ENCODE measurements at regions not wholly inside any gene's neighbourhood (a gene's known extent, or its start where the extent isn't known, plus 50 kb on each side); places are given as distances from the start of the nearest gene placed in this dataset.

DNA sequence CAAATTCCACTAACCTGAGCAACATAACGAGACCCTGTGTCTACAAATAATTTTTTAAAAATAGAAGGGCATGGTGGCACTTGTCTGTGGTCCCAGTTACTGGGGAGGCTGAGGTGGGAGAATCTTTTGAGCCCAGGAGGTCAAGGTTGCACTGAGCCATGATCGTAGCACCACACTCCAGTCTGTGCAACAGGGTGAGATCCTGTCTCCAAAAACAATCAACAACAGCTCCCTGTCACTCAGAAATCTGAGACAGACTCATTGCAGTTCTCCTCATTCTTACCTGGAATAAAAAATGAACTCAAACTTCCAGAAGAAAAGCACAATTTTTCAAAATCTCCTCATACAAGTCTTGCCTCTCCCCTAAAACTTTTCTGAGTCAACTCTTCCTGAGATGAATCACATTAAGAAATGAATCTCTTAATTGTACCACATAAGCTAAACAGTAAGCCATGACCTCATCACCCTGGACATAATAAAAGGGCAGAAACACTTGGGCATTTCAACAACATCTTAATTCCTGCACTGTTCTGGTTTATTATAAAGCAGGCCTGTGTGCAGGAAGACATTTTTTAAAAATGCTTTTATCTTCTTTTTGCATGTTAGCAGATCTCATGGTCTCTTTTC, 214.3 kb upstream of the CDKN3 start:
- H3K36me3 ChIP-seq, result no peaks in the 10 kb centered on the region
- H3K4me3 ChIP-seq, result no peak overlapping the region
- WGBS, 2 donors (ENCODE audit: low coverage in 1 of 2), result 83 to 85% methylated on average over 2 of the region's 2 CpGs
- H3K27ac ChIP-seq, result no peak overlapping the region
- peaks cover 0 to 9% (median 0%) of the 10 kb centered on the region in 3 donors for H3K4me1 ChIP-seq
- TF ChIP-seq POLR2AphosphoS5 (IDR thresholded peaks at IDR 0.05), result peak; percentile 50
- no peak for TF ChIP-seq EP300 (IDR thresholded peaks at IDR 0.05)
- no peak for TF ChIP-seq POLR2A (IDR thresholded peaks at IDR 0.05)
- TF ChIP-seq, protein P1, sequence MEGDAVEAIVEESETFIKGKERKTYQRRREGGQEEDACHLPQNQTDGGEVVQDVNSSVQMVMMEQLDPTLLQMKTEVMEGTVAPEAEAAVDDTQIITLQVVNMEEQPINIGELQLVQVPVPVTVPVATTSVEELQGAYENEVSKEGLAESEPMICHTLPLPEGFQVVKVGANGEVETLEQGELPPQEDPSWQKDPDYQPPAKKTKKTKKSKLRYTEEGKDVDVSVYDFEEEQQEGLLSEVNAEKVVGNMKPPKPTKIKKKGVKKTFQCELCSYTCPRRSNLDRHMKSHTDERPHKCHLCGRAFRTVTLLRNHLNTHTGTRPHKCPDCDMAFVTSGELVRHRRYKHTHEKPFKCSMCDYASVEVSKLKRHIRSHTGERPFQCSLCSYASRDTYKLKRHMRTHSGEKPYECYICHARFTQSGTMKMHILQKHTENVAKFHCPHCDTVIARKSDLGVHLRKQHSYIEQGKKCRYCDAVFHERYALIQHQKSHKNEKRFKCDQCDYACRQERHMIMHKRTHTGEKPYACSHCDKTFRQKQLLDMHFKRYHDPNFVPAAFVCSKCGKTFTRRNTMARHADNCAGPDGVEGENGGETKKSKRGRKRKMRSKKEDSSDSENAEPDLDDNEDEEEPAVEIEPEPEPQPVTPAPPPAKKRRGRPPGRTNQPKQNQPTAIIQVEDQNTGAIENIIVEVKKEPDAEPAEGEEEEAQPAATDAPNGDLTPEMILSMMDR (IDR thresholded peaks at IDR 0.05), result no peak
- H3K9me3 ChIP-seq, result no peaks in the 10 kb centered on the region
- ATAC-seq, result no peak
- no peaks in the 10 kb centered on the region for H3K27me3 ChIP-seq

DNA sequence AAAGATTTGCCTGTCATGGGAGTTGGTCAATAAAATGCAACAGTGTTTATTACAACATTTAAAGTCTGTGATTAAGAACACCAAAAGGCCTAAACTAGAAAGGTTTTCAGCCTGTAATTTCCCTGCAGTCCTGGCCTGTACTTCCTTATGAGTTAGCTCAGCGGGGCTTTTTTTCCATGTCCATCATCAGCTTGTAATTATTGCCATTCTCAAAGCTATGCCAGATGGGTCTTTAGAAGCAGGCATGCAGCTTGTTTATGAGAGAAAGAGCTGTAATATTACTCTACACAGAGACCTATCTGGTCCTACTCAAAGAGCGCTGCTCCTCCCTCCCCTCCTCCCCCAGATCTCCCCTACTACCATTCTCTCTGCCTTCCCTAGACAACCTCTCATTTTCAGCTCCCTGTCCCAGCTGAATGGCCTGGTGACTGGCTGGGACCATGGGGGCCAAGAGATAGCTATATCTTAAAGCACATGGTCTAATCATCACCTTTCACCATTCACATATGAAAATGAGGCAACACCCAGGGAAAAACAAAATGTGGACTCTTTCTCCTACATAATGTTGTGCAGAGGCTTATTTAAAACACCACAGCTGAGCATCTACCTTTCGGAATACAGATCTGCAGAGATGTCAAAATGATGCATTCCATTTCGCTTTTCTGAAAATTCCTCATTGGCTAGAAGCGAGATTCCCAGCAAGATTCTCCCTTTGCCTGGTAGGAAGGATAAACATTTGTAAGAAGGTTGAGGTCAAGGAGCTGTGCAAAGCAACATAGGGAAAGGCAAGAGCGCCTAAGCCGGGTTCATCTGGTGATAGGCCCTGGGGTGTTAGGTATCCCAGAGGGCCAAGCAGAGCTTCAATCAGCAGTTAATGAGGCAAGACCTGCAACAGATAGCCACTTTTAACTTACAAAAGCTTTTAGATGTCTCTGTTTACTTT, 209.7 kb upstream of the CDKN3 start:
- TF ChIP-seq, protein P1 (IDR thresholded peaks at IDR 0.05), result no peak
- no peak for TF ChIP-seq POLR2AphosphoS5 (IDR thresholded peaks at IDR 0.05)
- no peak for TF ChIP-seq POLR2A (IDR thresholded peaks at IDR 0.05)
- TF ChIP-seq EP300 (IDR thresholded peaks at IDR 0.05), result no peak

GRCh38 chr14:54188064-54188666, 208.6 kb upstream of the CDKN3 start:
- H3K27me3 ChIP-seq, result no peaks in the 10 kb centered on the region
- H3K4me3 ChIP-seq, result no peak overlapping the region
- no peaks in the 10 kb centered on the region for H3K4me1 ChIP-seq
- no peak overlapping the region for H3K27ac ChIP-seq
- no peak for TF ChIP-seq POLR2A (IDR thresholded peaks at IDR 0.05)
- TF ChIP-seq EP300 (IDR thresholded peaks at IDR 0.05), result no peak
- TF ChIP-seq, protein P1 (IDR thresholded peaks at IDR 0.05), result no peak
- no peak for TF ChIP-seq POLR2AphosphoS5 (IDR thresholded peaks at IDR 0.05)
- no peak for ATAC-seq
- H3K9me3 ChIP-seq, result no peaks in the 10 kb centered on the region
- 91 to 93% methylated on average over 12 to 15 of the region's 16 CpGs for WGBS, 2 donors (ENCODE audit: low coverage in 1 of 2)
- no peaks in the 10 kb centered on the region for H3K36me3 ChIP-seq

More for the DNA sequence above, 209.7 kb upstream of the CDKN3 start:
- no peak for ATAC-seq
- H3K9me3 ChIP-seq, result no peaks in the 10 kb centered on the region
- no peaks in the 10 kb centered on the region for H3K27me3 ChIP-seq
- H3K4me1 ChIP-seq, result peaks cover 0 to 9% (median 0%) of the 10 kb centered on the region in 3 donors
- H3K36me3 ChIP-seq, result no peaks in the 10 kb centered on the region
- H3K4me3 ChIP-seq, result no peak overlapping the region
- H3K27ac ChIP-seq, result no peak overlapping the region
- WGBS, 2 donors (ENCODE audit: low coverage in 1 of 2), result 94 to 97% methylated on average over 6 of the region's 7 CpGs

- Histone ChIP-seq H3K27me3 (no peaks in the 10 kb centered on the region), H3K9me3 (no peaks in the 10 kb centered on the region), H3K27ac (no peak overlapping the region), H3K4me1 (no peaks in the 10 kb centered on the region), H3K36me3 (no peaks in the 10 kb centered on the region), H3K4me3 (no peak overlapping the region)
- WGBS, 2 donors (ENCODE audit: low coverage in 1 of 2), result 92 to 94% methylated on average over 1 of the region's 1 CpG
- TF ChIP-seq POLR2A (IDR thresholded peaks at IDR 0.05), result no peak
- no peak for TF ChIP-seq POLR2AphosphoS5 (IDR thresholded peaks at IDR 0.05)
- TF ChIP-seq, protein P1 (IDR thresholded peaks at IDR 0.05), result no peak
- TF ChIP-seq EP300 (IDR thresholded peaks at IDR 0.05), result no peak
- no peak for ATAC-seq
Measured at GRCh38 chr14:54189333-54189732, 207.5 kb upstream of the CDKN3 start.
